Mammary epithelial cell (primary cell): ENCODE measurements at regions not wholly inside any gene's neighbourhood (a gene's known extent, or its start where the extent isn't known, plus 50 kb on each side); places are given as distances from the start of the nearest gene placed in this dataset.

Experiments
- CTCF ChIP-seq, 2 donors: IDR thresholded peaks in 1 of 2; conservative IDR thresholded peaks in 1 of 2; 2 replicates each; pipeline ENCODE4 v1.5.1; 2011 to 2012; ENCODE audit warnings: inconsistent platforms in 2 of 2, low read length in 2 of 2, mild to moderate bottlenecking in 2 of 2, control low read depth in 1 of 2, low read depth in 1 of 2; ENCODE audit not compliant: insufficient read depth in 1 of 2; ENCODE audit errors: extremely low read depth in 1 of 2
- EZH2 ChIP-seq: IDR thresholded peaks from 2 replicates; pipeline ENCODE4 v1.6.1; 2012; ENCODE audit warnings: low read length, inconsistent platforms, borderline replicate concordance

DNA sequence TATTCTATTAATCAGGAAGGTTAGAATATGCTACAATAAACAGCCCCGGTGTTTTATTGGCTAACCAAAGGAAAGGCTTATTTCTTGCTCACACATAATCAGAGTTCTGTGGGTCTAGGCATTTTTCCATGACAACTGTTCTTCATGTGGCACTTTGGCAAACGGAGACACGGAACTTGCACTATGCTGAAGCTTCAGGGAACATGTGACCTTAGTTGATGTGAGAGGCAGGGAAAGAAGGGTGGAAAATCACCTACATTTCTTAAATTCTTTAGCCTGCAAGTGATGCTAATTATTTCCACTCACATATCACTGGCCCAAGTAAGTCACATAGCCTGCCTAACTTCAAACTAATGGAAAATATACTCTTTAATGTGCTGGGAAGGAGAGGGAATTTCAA is 344.6 kb downstream of the SV2B start:
- no peak for TF ChIP-seq CTCF (conservative IDR thresholded peaks at IDR 0.05 in 1 of 2, IDR thresholded peaks at IDR 0.05 in 1 of 2; ENCODE audit: extremely low read depth in 1 of 2, insufficient read depth in 1 of 2, low read depth in 1 of 2, low read length in 2 of 2)
- no peak for TF ChIP-seq EZH2
